GM12874 (cell line): ENCODE measurements at regions not wholly inside any gene's neighbourhood (a gene's known extent, or its start where the extent isn't known, plus 50 kb on each side); places are given as distances from the start of the nearest gene placed in this dataset.

Source experiments
- TF ChIP-seq, protein P1 (sequence below): IDR thresholded peaks from 2 replicates; pipeline ENCODE4 v1.5.1; 2011; ENCODE audit warnings: low read depth, mild to moderate bottlenecking, control low read depth, low read length, moderate library complexity; ENCODE audit not compliant: insufficient read depth

DNA sequence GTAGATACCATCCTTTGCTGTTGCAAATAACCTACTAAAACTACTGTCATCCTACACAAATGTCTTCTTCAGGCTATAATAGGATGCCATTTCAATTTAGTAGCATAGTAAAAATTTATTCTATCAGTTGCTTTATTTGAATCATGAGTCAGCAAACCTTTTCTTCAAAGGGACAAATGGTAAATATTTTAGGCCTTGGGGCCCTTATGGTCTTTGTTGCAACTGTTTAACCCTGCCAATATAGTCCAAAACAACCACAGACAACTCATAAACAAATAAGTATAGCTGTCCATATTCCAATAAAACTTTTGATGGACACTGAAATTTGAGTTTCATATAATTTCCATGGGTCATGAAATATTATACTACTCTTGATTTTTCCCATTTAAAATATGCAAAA is 54.0 kb upstream of the CCBE1 start:
- TF ChIP-seq, protein P1, sequence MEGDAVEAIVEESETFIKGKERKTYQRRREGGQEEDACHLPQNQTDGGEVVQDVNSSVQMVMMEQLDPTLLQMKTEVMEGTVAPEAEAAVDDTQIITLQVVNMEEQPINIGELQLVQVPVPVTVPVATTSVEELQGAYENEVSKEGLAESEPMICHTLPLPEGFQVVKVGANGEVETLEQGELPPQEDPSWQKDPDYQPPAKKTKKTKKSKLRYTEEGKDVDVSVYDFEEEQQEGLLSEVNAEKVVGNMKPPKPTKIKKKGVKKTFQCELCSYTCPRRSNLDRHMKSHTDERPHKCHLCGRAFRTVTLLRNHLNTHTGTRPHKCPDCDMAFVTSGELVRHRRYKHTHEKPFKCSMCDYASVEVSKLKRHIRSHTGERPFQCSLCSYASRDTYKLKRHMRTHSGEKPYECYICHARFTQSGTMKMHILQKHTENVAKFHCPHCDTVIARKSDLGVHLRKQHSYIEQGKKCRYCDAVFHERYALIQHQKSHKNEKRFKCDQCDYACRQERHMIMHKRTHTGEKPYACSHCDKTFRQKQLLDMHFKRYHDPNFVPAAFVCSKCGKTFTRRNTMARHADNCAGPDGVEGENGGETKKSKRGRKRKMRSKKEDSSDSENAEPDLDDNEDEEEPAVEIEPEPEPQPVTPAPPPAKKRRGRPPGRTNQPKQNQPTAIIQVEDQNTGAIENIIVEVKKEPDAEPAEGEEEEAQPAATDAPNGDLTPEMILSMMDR: no peak

DNA sequence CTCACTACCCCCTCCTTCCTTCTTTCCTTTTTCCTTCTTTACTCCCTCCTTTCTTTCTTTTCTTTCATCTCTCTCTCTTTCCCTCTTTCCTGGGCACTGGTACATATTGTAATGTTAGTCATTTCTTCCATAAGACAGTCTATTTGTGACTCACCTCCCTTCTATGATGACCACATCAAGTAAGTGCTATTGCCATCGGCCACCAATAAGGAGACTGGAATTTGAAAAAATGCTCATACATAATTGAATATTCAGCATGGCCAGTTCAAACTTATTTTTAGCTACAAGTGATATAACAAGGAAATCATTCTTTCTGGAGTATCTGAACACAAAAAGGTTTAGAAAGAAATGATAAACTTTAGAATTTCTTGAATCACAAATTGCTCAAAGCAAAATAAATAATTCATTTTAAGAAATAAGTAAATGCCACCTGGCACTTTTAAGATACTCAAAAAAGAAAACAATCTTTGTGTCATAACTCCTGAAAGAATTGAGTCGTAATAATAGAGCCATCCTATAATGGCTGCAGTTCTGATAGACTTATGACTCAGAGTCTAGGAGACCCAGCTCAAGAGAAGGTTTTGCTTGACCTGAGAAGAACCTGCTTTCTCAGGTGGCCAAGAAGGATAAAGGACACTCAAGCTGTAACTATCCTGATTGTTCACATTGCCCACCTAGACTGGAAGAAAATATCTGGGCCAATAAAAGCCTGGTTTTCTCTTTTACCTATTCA is 51.6 kb upstream of the CCBE1 start:
- TF ChIP-seq, protein P1: no peak
